GM23338 (cell line): ENCODE measurements at regions not wholly inside any gene's neighbourhood (a gene's known extent, or its start where the extent isn't known, plus 50 kb on each side); places are given as distances from the start of the nearest gene placed in this dataset.

Experiments used
- CTCF ChIP-seq, 2 experiments: fragments of 200-600 bp in 1 of 2; sonication (generic) in 1 of 2; conservative IDR thresholded peaks; 2 replicates each; pipeline versions ENCODE4 v1.5.1 to v1.6.1; 2016 to 2017; ENCODE audit warnings: antibody characterized with exemption in 2 of 2, low read depth in 2 of 2, mild to moderate bottlenecking in 2 of 2, moderate library complexity in 1 of 2
- EZH2 ChIP-seq: fragments of 200-600 bp; sonication (generic); IDR thresholded peaks from one replicate; pipeline ENCODE4 v1.8.0; 2017; ENCODE audit warnings: antibody characterized with exemption, mild to moderate bottlenecking, low read depth; ENCODE audit not compliant: unreplicated experiment
- EZH2phosphoT487 ChIP-seq: fragments of 200-600 bp; sonication (generic); IDR thresholded peaks from one replicate; pipeline ENCODE4 v1.8.1; 2018; ENCODE audit warnings: antibody characterized with exemption; ENCODE audit not compliant: unreplicated experiment
- JUNB ChIP-seq: IDR thresholded peaks from one replicate; pipeline ENCODE4 v1.6.1; 2016; ENCODE audit warnings: antibody characterized with exemption; ENCODE audit not compliant: unreplicated experiment
- POLR2AphosphoS5 ChIP-seq: IDR thresholded peaks from 2 replicates; pipeline ENCODE4 v1.6.1; 2016; ENCODE audit warnings: antibody characterized with exemption, low read depth
- REST ChIP-seq: IDR thresholded peaks from one replicate; pipeline ENCODE4 v1.6.1; 2018; ENCODE audit warnings: antibody characterized with exemption; ENCODE audit not compliant: unreplicated experiment

- TF ChIP-seq EZH2phosphoT487 = no peak
- TF ChIP-seq JUNB = no peak
- no peak for TF ChIP-seq CTCF (conservative IDR thresholded peaks at IDR 0.05; ENCODE audit: low read depth in 2 of 2)
- no peak for TF ChIP-seq EZH2
- no peak for TF ChIP-seq POLR2AphosphoS5
- TF ChIP-seq REST = no peak
Measured at GRCh38 chr6:139644821-139645220, 270.4 kb upstream of the CITED2 start.
